BJ (cell line): ENCODE measurements at regions not wholly inside any gene's neighbourhood (a gene's known extent, or its start where the extent isn't known, plus 50 kb on each side); places are given as distances from the start of the nearest gene placed in this dataset.
"Not testable (repeated sequence)": the region's sequence is repeated elsewhere in the genome, so short reads cannot be mapped to it uniquely, and the experiment has no call there.

Experiments
- CTCF ChIA-PET: fragments of 350-600 bp; formaldehyde crosslinking; extraction: SDS; loops from one replicate; lab custom pipeline; 2021; ENCODE audit warnings: antibody characterized with exemption, inconsistent platforms; lab: Yijun Ruan, JAX
- POLR2A ChIA-PET: fragments of 300-600 bp; sonication (Branson Sonifier 250); formaldehyde crosslinking; extraction: SDS; loops from one replicate; lab custom pipeline; 2021; ENCODE audit warnings: antibody characterized with exemption; lab: Charles Lee
- DNase-seq: peaks from one replicate; pipeline ENCODE4 v3.0.0-alpha.2; 2011; ENCODE audit warnings: low read depth
- H3K27me3 ChIP-seq: 2 replicates; pipeline ENCODE4 v1.6.0; 2011; ENCODE audit warnings: low read length; ENCODE audit not compliant: control insufficient read depth, insufficient read depth
- H3K36me3 ChIP-seq: 2 replicates; pipeline ENCODE4 v1.5.1; 2011; ENCODE audit warnings: low read length; ENCODE audit not compliant: control insufficient read depth, insufficient read depth
- H3K4me3 ChIP-seq: 2 replicates; pipeline ENCODE4 v1.5.1; 2011; ENCODE audit warnings: low read depth, mild to moderate bottlenecking, control low read depth, low read length
- TF ChIP-seq, protein P1 (sequence below): IDR thresholded peaks from 2 replicates; pipeline ENCODE4 v1.5.1; 2011; ENCODE audit warnings: low read depth, mild to moderate bottlenecking, control low read depth, inconsistent platforms, low read length, moderate library complexity; ENCODE audit not compliant: insufficient read depth

DNA sequence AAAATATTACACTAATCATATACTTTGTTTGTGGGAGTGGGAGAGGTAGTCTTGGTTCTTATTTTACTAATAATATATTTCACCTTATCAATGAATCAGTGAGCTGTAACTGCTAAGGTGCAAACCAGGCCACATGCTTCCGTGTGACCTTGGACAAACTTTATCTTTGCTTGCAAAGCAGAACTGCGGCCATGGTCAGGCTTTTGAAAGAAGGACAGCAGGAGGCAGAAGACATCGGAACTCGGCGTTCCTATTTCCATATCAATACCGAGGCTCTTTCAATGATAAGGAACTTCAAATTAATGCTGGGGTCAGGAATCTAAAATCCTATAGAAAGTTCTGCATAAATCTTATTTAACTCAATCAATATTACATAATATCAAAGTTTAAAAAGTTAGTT lies 491.9 kb upstream of the PFKP start:
- H3K4me3 ChIP-seq, result no peak overlapping the region
- no peak for DNase-seq
- POLR2A ChIA-PET, result no interaction called here
- H3K36me3 ChIP-seq, result no peaks in the 10 kb centered on the region
- H3K27me3 ChIP-seq, result no peaks in the 10 kb centered on the region
- CTCF ChIA-PET, result interaction anchor here (1.5 kb wide), 1 partner anchor 27 kb away, joined by 3 read pairs; no protein-coding TSS in a partner anchor
- TF ChIP-seq, protein P1, sequence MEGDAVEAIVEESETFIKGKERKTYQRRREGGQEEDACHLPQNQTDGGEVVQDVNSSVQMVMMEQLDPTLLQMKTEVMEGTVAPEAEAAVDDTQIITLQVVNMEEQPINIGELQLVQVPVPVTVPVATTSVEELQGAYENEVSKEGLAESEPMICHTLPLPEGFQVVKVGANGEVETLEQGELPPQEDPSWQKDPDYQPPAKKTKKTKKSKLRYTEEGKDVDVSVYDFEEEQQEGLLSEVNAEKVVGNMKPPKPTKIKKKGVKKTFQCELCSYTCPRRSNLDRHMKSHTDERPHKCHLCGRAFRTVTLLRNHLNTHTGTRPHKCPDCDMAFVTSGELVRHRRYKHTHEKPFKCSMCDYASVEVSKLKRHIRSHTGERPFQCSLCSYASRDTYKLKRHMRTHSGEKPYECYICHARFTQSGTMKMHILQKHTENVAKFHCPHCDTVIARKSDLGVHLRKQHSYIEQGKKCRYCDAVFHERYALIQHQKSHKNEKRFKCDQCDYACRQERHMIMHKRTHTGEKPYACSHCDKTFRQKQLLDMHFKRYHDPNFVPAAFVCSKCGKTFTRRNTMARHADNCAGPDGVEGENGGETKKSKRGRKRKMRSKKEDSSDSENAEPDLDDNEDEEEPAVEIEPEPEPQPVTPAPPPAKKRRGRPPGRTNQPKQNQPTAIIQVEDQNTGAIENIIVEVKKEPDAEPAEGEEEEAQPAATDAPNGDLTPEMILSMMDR, result no peak

DNA sequence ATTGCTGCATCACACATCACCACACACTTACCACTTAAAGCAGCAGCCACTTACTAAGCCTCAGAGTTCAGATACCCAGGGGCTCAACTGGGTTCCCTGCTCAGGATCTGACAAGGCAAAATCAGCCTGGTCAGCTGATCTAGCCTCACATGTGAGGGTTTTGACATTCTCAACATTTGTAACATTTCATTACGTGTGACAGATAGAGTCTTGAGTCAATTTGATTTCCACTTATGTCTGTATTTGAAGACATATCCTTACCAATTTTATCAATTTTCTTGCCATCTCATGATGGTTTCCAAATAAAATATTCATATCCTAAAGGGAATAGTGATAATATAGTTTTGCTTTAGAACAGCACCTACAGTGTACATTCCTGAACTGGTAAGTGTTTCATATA lies 494.7 kb upstream of the PFKP start:
- no peak for DNase-seq
- H3K4me3 ChIP-seq, result no peak overlapping the region
- CTCF ChIA-PET, result no interaction called here
- no peaks in the 10 kb centered on the region for H3K36me3 ChIP-seq
- H3K27me3 ChIP-seq, result no peaks in the 10 kb centered on the region
- TF ChIP-seq, protein P1, result no peak
- POLR2A ChIA-PET, result no interaction called here

DNA sequence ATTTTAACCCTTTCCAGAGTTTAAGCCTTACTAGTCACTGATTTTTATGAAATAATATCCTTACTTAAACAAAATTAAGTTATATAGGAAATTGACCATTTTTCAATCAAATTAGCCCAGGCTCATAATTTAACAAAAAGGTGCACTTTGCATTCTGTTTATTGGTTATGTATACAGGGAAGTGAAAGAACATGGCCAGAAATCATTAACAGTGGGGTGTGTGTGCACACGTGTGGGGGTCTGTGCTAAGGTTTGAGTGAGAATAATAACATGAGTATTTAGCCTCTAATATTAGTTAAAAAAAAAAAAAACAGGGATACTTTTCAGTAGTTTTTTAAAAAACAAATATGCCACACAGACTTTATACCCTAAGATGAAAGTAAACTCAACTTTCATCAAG lies 510.5 kb upstream of the PFKP start:
- no peaks in the 10 kb centered on the region for H3K36me3 ChIP-seq
- TF ChIP-seq, protein P1, result no peak

DNA sequence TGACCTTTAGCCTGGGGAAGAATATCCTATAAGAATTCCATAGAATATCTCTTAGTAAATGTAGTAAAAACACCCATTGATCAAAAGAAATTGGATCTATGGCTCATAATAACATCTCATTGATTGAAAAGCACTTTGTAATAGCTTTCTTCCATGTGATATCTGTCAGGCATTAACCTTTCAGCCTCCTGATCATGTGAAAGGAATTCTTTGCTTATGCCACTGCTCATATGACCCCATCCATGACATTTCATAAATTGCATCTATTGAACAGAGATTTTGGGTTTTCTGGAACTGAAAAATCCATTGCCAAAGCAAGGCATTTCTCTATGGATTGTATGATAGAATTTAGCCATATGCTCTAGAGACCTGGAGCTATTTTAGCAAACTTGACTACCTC lies 519.3 kb upstream of the PFKP start:
- TF ChIP-seq, protein P1, result no peak
- ChIA-PET CTCF (no interaction called here), POLR2A (no interaction called here)
- DNase-seq, result no peak
- Histone ChIP-seq H3K4me3 (no peak overlapping the region), H3K36me3 (no peaks in the 10 kb centered on the region), H3K27me3 (no peaks in the 10 kb centered on the region)

More for the DNA sequence above, 510.5 kb upstream of the PFKP start:
- DNase-seq, result no peak
- CTCF ChIA-PET, result no interaction called here
- Histone ChIP-seq H3K27me3 (no peaks in the 10 kb centered on the region), H3K4me3 (no peak overlapping the region)
- POLR2A ChIA-PET, result no interaction called here

DNA sequence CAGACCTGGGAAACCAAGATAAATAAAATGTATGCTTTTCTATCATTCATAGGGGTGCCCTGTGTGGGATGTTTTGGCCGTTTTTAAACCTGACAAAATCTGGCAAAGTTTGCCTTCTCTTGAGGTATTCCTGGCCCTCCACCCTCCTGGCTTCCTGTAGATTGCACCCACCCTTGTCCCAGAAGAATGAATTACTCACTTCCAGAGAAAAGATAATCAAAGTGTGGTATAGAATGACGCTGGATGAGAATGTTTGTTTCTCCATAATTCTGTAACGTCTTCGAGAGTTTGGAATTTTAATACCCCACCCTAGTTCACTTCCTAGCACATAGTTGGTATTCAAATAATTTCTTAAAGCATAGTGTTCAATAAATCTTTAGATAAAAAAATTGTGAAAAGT lies 519.7 kb upstream of the PFKP start:
- CTCF ChIA-PET, result no interaction called here

DNA sequence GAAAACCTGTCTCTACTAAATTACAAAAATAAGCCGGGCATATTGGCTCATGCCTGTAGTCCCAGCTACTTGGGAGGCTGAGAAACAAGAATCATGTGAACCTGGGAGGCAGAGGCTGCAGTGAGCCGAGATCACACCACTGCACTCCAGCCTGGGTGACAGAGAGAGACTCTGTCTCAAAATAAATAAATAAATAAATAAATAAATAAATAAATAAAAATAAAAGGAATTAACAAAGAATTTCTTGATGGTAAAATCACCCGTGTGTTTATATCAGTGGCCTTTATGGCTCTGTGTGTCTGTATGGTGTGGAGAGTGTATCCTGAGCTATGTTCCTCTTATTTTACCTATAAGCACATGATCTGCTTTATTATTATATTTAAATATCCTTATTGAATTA lies 520.5 kb upstream of the PFKP start:
- H3K4me3 ChIP-seq, DNase-seq, POLR2A ChIA-PET, CTCF ChIA-PET, H3K27me3 ChIP-seq, H3K36me3 ChIP-seq: not testable (repeated sequence)

More for the DNA sequence above, 519.7 kb upstream of the PFKP start:
- H3K36me3 ChIP-seq, result no peaks in the 10 kb centered on the region
- no peak for DNase-seq
- no peaks in the 10 kb centered on the region for H3K27me3 ChIP-seq
- TF ChIP-seq, protein P1, result no peak
- POLR2A ChIA-PET, result no interaction called here
- H3K4me3 ChIP-seq, result no peak overlapping the region
